ENCODE measurements at regions not wholly inside any gene's neighbourhood (a gene's known extent, or its start where the extent isn't known, plus 50 kb on each side); places are given as distances from the start of the nearest gene placed in this dataset.

GRCh38 chr7:153036396-153037063 is 277.0 kb downstream of the ACTR3B start:
- TF ChIP-seq CTCF (IDR thresholded peaks at IDR 0.05) (no peak), POLR2A (IDR thresholded peaks at IDR 0.05) (no peak)
